ENCODE measurements at regions not wholly inside any gene's neighbourhood (a gene's known extent, or its start where the extent isn't known, plus 50 kb on each side); places are given as distances from the start of the nearest gene placed in this dataset.

DNA sequence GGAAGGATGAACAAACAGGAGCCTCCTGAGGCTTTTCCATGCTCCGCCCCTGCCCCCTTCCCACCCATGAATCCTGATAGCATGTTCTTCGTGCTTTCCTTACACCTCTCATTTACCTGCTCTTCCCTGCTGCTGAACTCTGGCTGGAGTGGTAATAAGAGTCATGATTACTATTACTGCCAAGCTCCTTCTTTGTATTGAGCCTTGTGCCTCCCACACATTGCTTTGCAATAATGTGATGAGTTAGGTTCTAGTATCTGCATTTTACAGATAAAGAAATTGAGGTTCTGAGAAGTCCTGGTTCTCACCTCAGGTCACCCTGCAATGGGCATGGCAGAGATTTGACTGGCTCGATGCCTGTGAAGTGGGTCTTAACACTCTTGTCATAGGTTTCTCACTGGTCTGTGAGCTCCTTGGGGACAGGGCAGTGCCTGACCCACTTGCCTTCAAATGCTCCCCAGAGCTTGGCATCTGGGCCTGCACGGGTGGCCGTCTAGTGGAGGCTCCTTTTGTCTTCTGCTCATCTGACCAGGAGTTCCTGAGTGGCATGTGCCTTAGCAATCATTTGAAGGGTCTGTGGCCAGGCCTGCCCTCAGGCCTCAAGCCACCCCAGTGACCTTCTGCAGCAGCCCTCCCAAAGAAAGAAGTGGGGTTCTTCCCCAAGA is 309.2 kb upstream of the ZMIZ1 start:
- DNase-seq (ENCODE audit: low spot score): no peak

- DNase-seq (ENCODE audit: low spot score): no peak
Measured at GRCh38 chr10:78760463-78761310, 308.1 kb upstream of the ZMIZ1 start.

- DNase-seq (ENCODE audit: low spot score): no peak
Measured at GRCh38 chr10:78761311-78761781, 307.4 kb upstream of the ZMIZ1 start.

- DNase-seq (ENCODE audit: low spot score): no peak
Measured at GRCh38 chr10:78762086-78762630, 306.6 kb upstream of the ZMIZ1 start.

GRCh38 chr10:78763234-78763633 is 305.5 kb upstream of the ZMIZ1 start:
- no peak for DNase-seq (ENCODE audit: low spot score)

GRCh38 chr10:78763651-78764395 is 304.9 kb upstream of the ZMIZ1 start:
- no peak for DNase-seq (ENCODE audit: low spot score)

GRCh38 chr10:78764436-78764835 is 304.3 kb upstream of the ZMIZ1 start:
- no peak for DNase-seq (ENCODE audit: low spot score)

DNA sequence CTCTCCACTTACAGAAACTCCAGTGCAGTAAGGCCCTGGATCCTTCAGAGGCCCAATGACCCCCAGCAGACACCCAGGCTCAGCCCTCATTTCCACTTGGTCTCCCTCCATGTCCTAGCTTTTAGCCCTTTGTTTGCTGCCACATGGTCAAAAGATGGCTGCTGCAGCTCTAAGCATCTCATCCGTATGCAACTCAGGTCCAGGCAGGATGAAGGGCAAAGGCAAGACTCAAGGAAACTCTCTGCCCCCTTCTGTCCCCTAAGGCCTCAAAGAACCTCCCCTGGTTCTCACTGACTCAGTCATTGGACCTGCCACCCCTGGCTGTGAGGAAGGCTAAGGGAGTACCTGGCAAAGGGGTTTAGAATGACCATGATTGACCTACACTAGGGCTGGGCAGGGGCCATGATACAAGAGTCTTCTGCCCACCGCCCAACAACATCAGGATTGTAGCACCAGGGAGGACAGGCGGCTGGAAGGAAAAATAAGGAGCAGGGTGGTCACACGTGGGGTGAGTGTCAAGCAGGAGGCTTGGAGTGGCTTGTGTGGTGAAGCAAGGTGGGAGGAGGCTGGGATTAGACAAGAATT is 303.8 kb upstream of the ZMIZ1 start:
- DNase-seq (ENCODE audit: low spot score): no peak

DNA sequence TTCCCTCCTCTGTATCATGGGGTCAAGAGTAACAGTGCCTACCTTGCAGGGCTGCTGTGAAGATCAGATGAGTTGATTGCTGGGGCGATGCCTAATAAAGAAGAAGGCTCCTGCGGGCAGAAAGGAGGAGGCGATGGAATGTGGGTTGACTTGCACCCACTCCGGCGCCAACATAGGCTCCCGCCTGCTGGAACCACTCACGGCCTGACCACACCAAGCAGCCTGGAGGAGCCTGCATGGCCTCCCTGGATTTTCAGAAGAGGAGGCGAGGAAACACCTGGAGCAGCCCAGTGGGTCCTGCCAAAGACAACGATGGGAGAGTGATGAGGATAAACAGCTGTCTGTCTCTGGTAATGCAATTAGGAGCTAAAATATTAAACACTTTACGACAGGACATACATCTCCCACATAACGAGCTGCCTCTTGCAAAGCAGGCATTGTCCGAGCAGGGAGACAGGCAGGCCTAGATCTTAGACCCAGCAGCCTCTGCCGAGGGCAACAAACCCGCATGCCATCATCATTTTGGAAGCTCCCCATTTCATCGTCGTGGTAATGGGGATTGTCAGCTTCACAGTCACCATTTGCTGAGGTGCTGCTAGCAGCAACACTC is 302.9 kb upstream of the ZMIZ1 start:
- DNase-seq (ENCODE audit: low spot score): no peak

DNA sequence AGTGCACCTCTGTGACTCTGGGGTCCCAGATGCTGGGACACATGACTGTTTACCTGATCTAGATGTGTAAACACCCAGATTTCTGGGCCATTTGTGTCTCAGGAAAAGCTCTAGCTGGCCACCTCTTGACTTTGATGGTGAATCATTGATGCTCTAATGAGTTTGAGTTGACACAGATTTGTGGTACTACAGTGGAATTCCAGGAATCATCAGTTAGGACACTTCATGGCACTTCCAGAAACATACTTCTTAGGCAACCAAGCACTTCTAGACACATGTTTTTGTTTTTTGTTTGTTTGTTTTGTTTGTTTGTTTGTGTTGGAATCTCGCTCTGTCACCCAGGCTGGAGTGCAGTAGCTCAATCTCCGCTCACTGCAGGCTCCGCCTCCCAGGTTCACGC is 302.2 kb upstream of the ZMIZ1 start:
- DNase-seq (ENCODE audit: low spot score): no peak

DNA sequence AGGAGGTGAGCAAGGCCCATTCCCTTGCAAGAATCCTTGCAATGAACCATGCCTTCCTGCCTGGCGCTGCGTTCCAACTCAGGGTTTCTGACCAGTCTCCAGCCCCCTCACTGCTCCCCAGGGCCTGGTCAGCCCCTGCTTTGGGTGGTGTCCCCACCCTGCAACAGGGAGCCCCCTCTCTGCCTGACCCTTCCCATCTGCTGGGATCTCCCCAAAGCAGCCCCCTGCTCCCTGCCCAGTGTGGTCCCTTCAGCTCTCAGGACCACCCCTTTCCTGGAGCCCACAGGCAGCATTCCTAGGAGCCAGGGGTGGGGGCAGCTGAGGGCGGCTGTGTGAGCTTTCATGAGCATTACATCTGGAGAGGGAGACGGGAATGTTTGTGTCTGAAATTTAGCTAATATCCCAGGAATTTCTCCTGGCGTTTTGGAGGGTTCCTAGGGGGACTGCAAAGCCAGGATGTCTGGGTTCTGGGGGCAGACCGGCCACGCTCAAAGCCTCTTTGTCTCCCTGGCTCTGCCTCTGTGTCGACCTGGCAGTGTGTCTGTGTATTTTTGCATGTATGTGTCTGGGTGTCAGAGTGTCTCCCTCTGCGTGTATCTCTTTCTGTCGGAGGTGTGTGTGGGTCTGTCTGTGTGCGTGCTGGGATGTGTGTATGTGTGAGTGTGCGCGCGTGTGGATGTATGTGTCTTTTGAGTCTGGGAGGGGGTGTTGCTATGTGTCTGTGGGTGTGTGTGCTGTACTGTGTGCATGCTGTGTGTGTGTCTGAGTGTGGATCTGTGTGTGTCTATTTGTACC is 300.5 kb upstream of the ZMIZ1 start:
- no peak for DNase-seq (ENCODE audit: low spot score)

- no peak for DNase-seq (ENCODE audit: low spot score)
Measured at GRCh38 chr10:78768876-78769275, 299.9 kb upstream of the ZMIZ1 start.

GRCh38 chr10:78769526-78769925 is 299.2 kb upstream of the ZMIZ1 start:
- DNase-seq (ENCODE audit: low spot score): no peak

GRCh38 chr10:78770167-78771090 is 298.3 kb upstream of the ZMIZ1 start:
- no peak for DNase-seq (ENCODE audit: low spot score)

DNA sequence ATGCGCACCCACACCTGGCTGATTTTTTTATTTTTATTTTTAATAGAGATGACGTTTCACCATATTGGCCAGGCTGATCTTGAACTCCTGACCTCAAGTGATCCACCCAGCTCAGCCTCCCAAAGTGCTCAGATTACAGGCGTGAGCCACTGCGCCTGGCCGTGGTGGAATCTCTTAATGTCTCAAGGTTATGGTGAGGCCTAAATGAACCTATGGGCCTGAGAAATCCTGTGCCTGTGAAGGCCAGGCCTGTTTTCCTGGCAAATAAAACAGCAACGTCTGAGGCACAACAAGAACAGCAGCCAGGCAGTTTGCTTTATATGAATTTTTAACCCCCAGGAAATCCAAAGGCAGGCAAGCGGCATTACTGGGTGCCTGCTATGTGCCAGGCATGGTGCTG is 297.5 kb upstream of the ZMIZ1 start:
- no peak for DNase-seq (ENCODE audit: low spot score)

GRCh38 chr10:78771808-78772455 is 296.8 kb upstream of the ZMIZ1 start:
- DNase-seq (ENCODE audit: low spot score): no peak

DNA sequence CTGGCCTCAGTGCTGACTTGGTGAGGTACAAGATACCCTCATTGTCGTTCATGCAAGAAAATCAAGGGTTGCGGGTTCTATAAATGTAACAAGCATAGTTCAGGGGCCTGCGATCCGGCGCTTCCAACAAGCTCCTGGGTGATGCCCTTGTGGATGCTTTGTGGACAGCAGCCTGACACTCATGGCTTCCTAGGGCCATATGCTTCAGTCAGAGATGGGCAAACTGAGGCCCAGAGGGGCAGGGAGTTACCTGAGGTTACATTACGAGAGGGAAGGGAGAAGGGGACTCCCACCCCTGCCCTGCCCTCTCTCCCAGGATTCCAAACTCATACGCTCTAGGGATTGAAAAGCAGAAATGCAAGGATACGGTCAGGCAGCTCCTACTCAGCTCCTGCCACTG is 296.3 kb upstream of the ZMIZ1 start:
- DNase-seq (ENCODE audit: low spot score): no peak

DNA sequence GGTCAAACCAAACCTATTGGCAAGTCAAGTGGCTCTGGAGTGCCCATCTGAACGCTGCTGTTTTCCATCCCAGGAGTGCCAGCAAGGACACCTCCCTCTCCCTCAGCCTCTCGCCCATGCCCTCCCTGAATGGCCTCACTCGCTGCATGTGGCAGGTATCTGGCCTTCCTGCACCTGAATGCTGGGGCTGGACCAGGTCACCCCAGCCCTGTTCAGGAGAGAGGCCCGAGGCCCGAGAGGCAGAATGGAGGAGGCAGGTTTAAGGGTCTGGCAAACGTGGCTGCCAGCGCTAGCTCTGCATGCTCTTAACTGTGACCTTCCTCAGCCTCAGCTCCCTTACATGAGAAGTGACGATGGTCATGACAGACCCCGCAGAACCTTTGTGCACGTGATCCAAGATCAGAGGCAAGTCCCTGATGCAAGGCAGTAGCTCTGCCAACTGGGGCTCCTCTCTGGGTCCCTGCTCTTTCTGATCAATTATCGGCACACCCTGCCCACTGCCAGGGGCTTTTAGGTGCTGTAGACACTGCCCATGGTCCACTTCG is 295.7 kb upstream of the ZMIZ1 start:
- no peak for DNase-seq (ENCODE audit: low spot score)

GRCh38 chr10:78774614-78774998 is 294.2 kb upstream of the ZMIZ1 start:
- no peak for DNase-seq (ENCODE audit: low spot score)

Data from putamen (tissue), 1 donor.